ENCODE measurements at regions not wholly inside any gene's neighbourhood (a gene's known extent, or its start where the extent isn't known, plus 50 kb on each side); places are given as distances from the start of the nearest gene placed in this dataset.

DNA sequence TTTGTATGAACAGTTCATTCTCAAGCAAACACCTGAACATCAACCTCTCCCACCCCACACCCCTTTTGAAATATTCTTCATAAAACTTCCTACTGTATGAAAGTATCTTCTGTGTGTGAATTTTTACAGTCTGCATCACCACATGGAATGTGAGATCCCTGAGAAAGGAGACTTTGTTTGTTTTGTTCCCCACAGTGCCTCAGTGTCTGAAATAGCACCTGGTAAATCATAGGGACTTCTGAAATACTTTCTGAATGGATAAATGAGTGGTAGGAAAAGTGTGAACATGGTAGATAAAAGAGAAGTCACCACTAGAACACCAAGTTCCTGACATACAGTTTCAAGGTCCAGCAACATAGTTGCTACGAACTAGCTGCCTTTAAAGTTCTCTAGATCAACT, 1071.2 kb downstream of the EFNB2 start:
- DNase-seq (ENCODE audit: low spot score), result no peak

DNA sequence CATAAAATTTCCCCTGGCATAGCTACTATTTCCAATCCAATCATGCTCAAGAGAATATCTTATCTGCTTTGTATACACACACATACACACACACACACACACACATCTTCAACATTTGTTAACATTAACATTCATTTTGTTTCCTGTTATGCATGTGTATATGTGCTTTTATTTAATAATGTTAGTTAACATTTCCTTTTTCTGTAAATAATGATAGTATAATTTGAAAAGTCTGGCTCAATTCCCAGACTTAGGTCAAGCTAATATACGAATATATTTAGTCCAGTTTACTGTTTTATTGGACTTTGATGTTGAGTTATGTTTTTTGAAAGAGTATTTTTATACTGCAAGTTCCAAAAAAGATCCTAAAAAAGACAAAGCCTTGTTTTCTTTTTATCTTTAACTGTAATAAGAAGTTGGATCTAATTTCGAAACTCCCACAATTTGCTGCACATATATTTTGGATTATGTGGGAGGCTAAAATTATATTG, 1072.4 kb downstream of the EFNB2 start:
- peak; percentile 58 for DNase-seq (ENCODE audit: low spot score)

DNA sequence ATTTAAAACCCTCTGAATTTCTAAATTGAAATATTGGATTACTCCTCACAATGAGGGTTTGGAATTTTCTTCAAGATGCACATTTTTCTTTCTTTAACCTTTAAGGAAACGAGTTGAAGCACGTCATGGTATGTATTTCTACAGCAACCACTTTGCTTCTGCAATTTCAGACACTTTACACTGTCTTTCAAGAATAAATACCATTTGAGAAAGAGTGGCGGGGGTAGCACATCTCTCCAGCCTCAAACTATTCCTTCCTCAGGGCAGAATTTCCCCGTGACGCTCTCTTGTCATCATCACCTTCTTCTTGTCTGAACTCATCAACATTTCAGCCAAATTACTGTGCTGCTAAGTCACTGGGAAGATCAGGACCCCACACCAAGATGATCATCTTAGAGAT, 1073.4 kb downstream of the EFNB2 start:
- peak; percentile 59 for DNase-seq (ENCODE audit: low spot score)

DNA sequence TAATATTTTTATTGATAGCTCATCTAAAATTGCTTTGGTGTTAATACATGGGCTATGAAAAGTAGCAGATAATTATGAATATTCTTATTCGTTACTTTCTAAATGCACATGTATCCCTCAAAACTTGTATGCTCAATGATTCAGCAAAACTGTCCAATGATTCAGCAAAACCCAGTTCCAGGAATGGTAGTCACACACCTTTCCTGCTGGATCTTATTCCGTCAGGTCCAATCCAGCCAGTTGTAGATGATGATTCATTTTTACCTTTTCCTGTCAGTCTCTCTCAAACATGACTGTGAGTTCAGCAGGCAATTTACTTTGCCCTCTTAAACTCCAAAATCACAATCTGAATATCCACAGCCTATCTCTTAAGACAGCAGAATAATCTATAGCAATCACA, 1082.6 kb downstream of the EFNB2 start:
- DNase-seq (ENCODE audit: low spot score), result no peak

DNA sequence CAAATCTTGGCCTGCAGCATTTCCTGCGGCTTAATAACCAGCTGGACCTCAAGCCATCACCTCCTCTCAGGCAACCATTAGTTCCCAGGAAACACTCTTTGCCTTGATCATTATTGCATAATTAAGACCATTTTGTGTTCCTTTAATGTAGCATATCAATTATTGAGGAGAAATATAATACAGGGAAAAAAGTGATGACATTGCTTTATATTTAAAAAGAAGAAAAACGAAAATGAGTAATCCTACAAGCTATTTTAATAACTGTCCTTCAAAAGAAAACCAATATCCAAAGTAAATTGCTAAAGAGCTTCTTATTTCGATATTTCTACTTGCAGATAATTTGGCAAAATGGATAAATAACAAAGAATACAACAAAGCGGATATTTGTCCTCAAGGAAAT, 1084.7 kb downstream of the EFNB2 start:
- DNase-seq (ENCODE audit: low spot score), result no peak

DNA sequence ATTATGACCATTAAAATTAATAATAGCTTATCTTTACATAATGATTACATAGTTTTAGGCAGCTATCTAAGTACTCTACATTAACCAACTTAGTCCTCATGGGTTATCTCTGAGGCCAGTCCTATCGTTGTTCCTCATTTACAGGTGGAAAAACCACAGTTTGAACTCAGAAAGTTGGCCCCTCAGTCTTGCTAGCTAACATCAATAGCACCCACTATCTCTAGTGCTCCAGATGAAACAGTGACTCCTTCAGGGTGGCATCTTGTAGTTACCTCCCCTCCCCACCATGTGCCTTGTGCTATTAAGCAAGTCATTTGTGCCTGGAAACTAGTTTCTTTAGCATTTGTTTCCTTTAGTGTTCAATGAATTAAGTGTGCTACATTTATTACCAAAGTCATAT, 1086.7 kb downstream of the EFNB2 start:
- DNase-seq (ENCODE audit: low spot score), result no peak

DNA sequence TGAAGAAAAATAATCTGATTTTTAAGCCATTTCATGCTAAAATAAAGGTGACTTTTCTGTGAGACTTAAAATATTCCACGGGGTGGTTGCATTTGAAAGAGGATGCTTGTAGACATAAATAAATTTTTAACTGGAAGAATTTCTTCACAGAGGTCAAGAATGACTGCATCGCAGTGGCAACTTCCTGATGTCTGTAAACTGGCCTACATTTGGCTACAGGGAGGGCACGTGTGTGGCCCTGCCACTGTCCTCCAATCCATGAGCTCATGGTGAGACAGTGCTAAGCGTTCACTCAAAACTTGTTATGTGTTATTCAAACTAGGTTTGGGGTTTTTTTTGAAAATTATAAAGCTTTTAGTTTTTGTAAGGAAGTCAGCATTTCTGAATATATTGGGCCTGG, 1089.3 kb downstream of the EFNB2 start:
- DNase-seq (ENCODE audit: low spot score), result no peak

DNA sequence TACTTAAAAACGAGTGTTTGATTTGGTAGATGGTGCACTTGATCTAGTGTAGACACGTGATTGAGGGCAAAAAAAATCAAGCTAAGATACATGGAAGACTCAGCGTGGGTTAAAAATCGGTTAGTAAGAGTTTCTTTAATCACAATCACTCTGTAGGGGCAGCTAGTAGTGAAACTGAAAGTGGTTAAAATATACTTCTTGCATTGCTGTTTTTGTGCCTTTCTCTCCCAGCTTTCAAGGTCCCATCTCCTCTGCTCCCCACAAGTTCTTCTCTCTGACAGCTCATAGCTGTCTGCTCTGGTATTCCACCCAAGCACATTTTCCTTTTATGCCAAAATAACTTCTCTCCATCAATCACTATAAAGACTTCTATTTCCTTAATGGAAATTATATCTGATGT, 1089.7 kb downstream of the EFNB2 start:
- DNase-seq (ENCODE audit: low spot score), result no peak

DNA sequence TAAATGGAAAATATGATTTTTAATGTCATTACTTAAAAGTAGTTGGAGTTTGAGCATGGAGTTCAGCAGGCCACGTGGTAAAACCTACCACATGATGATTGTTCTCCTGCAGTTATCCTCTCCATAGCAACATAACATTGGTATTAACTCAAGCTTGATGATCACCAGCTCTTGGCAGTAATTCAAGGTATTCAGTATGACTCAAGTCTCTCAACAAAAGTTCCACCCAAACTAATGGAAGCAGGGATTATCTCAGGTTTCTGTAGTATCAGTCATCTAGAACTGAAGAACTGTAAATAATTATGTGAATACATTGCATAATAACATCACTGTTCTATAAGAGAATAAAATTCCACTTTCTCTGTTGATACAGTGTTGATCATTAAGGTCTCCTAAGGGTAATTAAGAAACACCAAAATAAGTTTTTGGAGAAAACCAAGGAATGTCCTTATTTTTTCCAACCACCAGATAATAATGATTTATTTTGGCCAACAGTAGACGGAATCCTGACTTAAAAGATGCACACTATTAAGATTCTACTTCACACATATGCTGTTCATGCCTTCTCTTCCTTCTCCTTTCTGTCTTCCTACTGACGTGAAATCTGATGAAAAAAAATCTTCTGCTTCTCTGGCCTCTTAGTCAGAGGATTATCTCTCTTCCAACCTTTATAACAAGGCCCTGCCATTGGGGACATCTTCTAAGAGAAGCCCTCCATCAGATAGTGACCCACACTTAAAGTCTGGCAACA, 1092.3 kb downstream of the EFNB2 start:
- peak; percentile 93 for DNase-seq (ENCODE audit: low spot score)

DNA sequence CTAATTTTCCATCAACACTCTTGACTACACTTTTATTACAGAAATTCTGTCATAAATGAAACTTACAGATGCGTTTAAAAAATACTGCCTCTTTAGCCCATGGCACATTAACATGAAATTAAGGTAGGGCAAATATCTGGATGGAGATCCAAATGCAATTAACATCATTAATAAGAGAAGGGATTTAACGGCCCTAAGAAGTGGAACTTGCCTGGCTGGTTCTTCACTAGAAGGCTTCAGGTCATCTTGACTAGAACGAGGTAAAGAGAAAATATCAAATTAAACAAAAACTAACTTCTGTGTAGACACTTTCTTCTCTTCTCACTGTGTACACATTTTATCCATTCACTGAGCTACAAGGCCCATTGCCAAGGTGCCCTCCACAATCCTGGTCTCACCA, 1093.4 kb downstream of the EFNB2 start:
- DNase-seq (ENCODE audit: low spot score), result no peak

DNA sequence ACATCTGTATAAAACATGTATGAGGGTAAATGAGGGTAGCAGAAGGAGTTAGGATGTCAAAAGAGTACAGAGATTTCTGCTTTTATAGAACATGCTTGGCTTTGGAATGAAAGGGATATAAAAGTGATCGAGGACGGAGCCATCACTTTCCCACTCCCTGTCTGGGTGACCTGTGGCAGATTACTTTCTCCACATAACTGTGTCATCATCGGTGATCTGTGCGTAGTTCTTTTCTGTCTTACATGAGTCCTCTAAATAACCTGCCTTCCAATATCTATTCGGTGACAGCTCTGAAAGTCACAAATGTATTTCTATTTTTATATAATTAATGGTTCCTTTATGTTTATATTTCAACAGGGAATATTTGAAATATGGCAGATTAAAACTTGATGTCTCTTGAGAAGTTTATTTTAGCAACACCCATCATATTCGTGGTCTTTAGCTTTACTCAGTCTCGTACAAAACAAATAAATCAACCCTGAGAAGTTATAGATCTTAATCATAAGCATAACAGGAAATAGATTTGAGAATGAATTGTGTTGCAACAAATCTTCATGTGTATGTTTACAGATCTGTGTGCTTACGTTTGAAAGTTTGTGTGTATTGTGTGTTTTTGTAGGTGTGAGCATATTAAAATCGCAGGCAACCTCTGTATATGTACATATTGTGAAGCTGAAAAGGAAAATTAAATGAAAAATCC, 1094.3 kb downstream of the EFNB2 start:
- DNase-seq (ENCODE audit: low spot score), result peak; percentile 8

DNA sequence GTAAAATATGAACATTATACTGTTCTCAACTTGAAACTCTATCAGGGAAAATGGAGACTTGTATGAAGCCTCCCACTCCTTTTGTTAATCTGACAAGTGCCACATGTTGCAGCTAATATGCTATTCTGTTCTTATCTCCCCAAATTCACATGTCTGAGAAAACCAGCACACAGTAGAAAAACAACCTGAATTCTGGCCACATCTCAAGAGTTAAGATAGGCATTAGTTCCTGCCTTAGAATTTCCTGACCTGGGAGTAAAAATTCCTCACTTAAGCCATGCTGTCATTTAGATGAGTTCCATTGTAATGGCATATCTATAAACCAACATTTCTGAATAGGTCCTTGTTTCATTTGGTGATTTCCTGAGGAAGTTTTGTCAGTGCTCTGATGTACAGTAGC, 1098.5 kb downstream of the EFNB2 start:
- DNase-seq (ENCODE audit: low spot score), result peak; percentile 18

DNA sequence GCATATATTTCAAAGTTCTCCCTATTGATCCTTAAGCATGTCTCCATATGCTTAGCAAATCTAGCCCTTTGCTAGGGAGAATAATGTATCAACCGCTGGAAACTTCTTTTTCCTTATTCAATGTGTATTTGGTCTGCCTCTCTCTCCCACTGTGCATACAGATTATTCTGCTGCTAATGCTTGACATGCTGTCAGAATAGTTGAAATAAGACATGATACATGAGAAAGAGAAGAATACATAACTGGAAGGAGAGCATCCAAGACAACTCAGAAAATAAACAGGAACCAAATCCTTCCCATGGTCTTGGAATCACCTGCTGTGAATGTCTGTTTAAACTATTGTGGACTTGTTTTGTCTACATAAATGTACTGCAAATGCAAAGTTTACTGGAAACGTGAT, 1103.0 kb downstream of the EFNB2 start:
- no peak for DNase-seq (ENCODE audit: low spot score)

DNA sequence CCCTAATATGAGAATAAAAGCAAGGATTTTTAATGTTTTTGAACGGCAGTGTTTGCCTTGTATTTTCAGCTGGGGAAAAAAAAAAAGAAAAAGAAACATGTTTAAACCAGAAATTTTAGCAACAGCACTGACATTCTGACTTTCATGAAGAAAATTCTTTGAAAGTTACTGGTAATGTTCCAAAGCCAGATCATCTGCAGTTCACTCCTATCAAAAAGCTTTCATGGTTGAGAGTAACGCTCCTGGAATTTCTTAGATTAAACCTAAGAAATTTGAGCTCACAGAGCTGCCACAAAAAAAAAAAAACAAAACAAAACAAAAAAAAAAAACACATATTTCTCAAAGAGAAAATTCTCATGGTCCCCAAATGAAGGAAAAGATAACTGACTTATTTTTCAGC, 1106.7 kb downstream of the EFNB2 start:
- DNase-seq (ENCODE audit: low spot score), result peak; percentile 90

DNA sequence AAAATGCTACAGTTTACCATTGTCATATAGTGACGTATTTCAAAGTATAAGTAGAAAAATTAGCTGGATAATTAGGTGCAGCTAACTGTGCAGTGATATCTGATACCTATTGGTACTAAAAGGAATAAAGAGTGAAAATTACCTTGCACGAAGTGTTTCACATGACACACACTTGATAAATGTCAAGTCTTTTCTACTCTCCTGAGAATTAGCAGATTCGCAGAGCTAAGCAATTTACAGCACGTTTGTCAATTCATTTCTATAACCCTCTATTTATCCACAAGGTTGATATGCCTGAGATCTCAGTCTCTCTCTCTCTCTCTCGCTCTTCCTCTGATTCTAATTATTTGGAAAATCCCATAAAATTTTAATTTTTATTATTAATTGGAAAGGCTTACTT, 1109.0 kb downstream of the EFNB2 start:
- DNase-seq (ENCODE audit: low spot score), result no peak

DNA sequence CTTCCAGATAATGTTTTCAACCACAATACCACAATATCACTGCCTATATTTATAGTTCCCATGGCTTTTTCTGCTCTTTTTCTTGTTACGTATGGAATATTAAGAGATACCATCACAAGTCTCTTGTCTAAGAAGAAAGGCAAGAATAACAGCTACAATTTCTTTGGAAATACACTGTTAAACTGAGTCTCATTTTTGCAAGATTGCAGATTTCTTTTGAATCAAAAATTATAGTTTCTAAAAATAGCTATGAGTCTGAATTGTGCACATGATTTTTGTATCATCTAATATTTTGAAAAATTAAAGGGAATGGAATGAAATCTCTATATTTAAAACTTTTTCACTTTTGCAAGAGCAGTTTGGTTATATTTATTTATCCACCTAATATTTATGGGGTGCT, 1120.8 kb downstream of the EFNB2 start:
- DNase-seq (ENCODE audit: low spot score), result no peak

DNA sequence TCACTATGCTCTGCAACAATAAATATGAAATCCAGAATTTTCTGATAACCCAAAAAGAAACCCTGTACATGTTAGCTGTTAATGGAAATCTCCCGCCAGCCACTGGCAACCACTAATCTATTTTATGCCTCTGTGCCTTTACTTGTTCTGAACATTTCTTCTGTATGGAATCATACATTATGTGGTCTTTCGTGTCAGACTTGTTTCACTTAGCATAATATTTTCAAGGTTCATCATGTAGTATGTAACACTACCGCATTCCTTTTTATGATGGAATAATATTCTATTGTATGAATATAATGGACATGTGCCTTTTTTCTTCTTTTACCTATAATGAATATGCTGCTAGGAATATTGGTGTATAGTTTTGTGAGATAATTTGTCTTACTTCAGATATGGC, 1123.3 kb downstream of the EFNB2 start:
- no peak for DNase-seq (ENCODE audit: low spot score)

DNA sequence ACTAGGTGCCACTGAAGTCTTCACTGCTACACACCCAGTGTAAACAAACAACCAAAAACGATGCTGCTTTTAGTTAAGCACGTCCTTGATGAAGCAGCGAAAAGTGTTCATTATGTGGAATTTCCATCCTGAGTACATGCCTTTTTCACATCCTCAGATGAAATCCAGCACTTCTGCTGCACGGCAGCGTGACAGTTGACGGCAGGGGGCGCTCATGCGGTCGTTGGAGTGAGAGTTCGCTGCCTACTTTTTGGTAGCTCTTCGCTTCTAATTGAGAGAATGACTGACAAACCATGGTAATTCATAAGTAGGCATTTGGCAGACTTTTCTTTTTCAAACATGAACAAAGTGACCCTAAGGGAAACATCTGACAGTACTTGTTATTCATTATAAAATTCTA, 1124.9 kb downstream of the EFNB2 start:
- DNase-seq (ENCODE audit: low spot score), result no peak

DNA sequence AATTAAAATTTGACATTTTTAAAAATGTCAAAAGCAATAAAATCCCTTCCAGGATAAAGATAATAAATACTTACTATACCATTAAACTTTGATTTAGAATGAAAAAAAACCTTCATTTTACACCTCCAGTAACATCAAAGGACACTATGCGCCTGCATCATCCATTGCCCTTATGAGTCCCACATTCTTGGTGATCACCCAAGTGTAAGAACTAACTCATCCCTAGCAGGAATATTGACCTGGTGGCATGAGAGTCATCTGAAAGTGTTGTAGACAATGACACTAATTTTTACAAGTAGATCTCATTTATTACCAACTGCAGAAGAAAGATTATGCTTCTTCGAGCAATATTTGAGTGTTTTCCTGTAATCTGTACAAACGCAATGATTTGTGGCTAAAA, 1128.9 kb downstream of the EFNB2 start:
- no peak for DNase-seq (ENCODE audit: low spot score)

DNA sequence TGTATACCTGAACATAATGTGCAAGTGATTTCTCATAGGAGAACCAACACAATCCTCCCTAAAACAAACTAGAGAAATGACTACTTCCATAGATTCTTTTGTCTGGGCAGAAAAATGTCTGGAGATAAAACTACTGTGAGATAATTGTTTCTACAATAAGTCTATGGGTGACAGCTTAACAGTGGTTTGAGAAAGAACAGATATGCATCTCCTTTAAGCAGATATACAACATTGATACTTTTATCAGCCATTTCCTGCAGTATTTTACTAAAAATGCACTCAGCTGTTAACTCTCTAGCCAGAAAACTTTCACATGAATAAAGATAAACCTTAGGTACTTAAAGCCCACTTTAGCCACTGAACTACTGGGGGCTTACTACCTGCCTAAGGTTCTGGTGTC, 1132.4 kb downstream of the EFNB2 start:
- DNase-seq (ENCODE audit: low spot score), result peak; percentile 79

DNA sequence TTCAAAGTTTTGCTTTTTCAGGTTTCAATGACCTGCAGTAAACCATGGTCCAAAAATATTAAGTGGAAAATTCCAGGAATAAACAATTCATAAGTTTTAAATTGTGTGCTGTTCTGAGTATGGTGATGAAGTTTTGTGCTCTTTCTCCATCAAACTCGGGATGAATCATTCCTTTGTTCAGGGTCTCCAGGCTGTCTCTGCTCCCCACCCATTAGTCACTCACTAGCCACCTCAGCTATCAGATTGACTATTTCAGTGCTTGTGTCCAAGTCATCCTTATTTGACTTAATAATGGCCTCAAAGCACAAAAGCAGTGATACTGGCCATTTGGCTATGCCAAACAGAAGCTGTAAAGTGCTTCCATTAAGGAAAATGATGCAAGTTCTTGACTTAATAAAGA, 1140.4 kb downstream of the EFNB2 start:
- DNase-seq (ENCODE audit: low spot score), result no peak

DNA sequence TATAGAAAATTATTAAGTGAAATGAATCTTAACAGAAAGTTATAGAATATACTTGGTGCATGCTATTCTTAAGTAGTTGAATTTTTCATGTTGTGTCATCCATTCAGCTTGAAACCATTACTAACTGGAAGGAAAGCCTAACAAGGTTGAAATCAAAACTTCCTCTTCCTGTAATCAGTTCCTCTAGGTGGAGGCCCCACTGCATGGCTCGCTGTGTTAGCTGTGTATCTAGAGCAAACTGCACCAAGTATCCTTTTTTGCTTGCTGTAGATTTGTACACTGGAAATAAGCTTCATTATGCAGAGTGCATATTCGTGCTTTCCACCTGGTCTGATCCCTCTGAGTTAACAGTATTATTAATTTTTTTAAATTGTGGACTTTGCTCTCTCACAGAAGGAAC, 1146.1 kb downstream of the EFNB2 start:
- no peak for DNase-seq (ENCODE audit: low spot score)

DNA sequence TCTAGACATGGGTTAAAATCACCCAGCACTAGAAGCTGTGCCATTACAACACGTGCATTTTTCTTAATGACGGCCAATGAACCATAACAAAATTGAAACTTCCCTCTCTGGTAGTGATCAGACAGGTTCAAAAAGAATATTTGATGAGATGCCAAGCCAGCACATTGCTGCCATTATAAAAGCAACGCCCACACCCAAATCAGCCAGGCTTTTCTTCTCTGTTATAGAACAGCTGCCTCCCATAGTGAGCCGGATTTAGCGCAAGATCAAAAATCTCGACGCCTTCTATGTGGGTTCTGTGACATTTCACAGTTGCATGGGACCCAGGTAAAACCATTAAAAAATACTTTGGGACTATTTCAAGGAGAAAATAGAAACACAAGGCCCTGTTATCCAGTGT, 1158.0 kb downstream of the EFNB2 start:
- DNase-seq (ENCODE audit: low spot score), result no peak
